Adrenal gland (tissue), 9 donors: ENCODE measurements at regions not wholly inside any gene's neighbourhood (a gene's known extent, or its start where the extent isn't known, plus 50 kb on each side); places are given as distances from the start of the nearest gene placed in this dataset.

Source experiments
- DNase-seq, 7 donors: peaks; one replicate each; pipeline ENCODE4 v3.0.0-alpha.2; 2019 to 2020
- H3K27ac ChIP-seq, 5 donors: fragments of 200-600 bp; sonication (generic) in 4 of 5; 1 replicate in 3 of 5; 2 replicates in 2 of 5; pipeline versions ENCODE4 v1.5.1 to v1.8.0; 2016 to 2020; ENCODE audit warnings: mild to moderate bottlenecking in 1 of 5
- H3K27me3 ChIP-seq: fragments of 200-600 bp; 2 replicates; pipeline ENCODE4 v1.8.0; 2021
- H3K36me3 ChIP-seq, 2 donors: fragments of 200-600 bp; replicated peaks in 1 of 2; 1 replicate in 1 of 2; 2 replicates in 1 of 2; pipeline versions ENCODE4 v1.5.1 to v1.8.0; 2018 to 2022
- H3K4me1 ChIP-seq, 2 donors: fragments of 200-600 bp; replicated peaks in 1 of 2; 1 replicate in 1 of 2; 2 replicates in 1 of 2; pipeline versions ENCODE4 v1.5.1 to v1.8.0; 2018 to 2021
- H3K4me3 ChIP-seq, 4 donors: fragments of 200-600 bp; sonication (generic) in 3 of 4; one replicate each; pipeline ENCODE4 v1.5.1; 2016 to 2018
- H3K9me3 ChIP-seq, 3 donors: fragments of 200-600 bp; sonication (generic) in 1 of 3; replicated peaks in 1 of 3; 1 replicate in 2 of 3; 2 replicates in 1 of 3; pipeline versions ENCODE4 v1.5.1 to v1.8.0; 2016 to 2021
- CTCF ChIP-seq, 6 experiments: fragments of 450-650 bp in 4 of 6; fragments of 200-600 bp in 2 of 6; sonication (generic) in 1 of 6; IDR thresholded peaks; 1 replicate in 5 of 6; 2 replicates in 1 of 6; pipeline versions ENCODE4 v1.5.1 to v1.8.0; 2016 to 2021; ENCODE audit warnings: antibody characterized with exemption in 6 of 6, mild to moderate bottlenecking in 2 of 6, moderate library complexity in 1 of 6
- POLR2A ChIP-seq, 2 donors: fragments of 450-650 bp; IDR thresholded peaks; one replicate each; pipeline ENCODE4 v1.6.1; 2017; ENCODE audit warnings: antibody characterized with exemption in 2 of 2, mild to moderate bottlenecking in 2 of 2, moderate library complexity in 1 of 2
- WGBS, 4 donors: extraction: QIAGEN DNeasy Blood & Tissue Kit in 2 of 4; methylation state at CpG; one replicate each; pipeline versions ENCODE4 v1.1.5 to v1.1.7; 2013 to 2017; 5-methylcytosine and 5-hydroxymethylcytosine counted together
- intact Hi-C, 2 donors: fragments of 100-400 bp; cut with DNase I; formaldehyde crosslinking; loops; one replicate each; pipeline versions ENCODE4 v1.14.1 to v1.15.0; 2022 to 2023
- donor health status: healthy with polysubstance abuse.
- donor health status: Bipolar disorder and iron deficiency.
- donor health status: DM: yes; HTN: yes; CAD: no.
- donor health status: DM: no; HTN: no; CAD: no.
- donor health status: DM: no; HTN: no; CAD: no.

- intact Hi-C loops = loop anchor here in 1 of 2 donors (10.0 kb wide), 2 partner anchors 153 to 193 kb away; no protein-coding TSS in a partner anchor
- Histone ChIP-seq H3K4me3 (no peak overlapping the region), H3K27me3 (no peaks in the 10 kb centered on the region), H3K36me3 (no peaks in the 10 kb centered on the region), H3K9me3 (no peaks in the 10 kb centered on the region), H3K27ac (no peak overlapping the region), H3K4me1 (peaks cover 6 to 13% of the 10 kb centered on the region in 2 donors)
- TF ChIP-seq CTCF (IDR thresholded peaks at IDR 0.05) (no peak), POLR2A (IDR thresholded peaks at IDR 0.05) (no peak)
- 82 to 87% (median 86%) methylated on average over 4 of the region's 4 CpGs for WGBS, 4 donors
- no peak for DNase-seq
Measured at GRCh38 chr3:107428051-107428858, 51.0 kb downstream of the CCDC54 start.

- intact Hi-C loops = loop anchor here (5.0 to 10.0 kb wide), 3 partner anchors 93 to 195 kb away; partner anchors contain the start of gene BBX (in 1 of the 2)
- H3K4me3 ChIP-seq = peak overlapping the region in 3 of 4 donors; percentile 37 to 87 (median 75)
- 4 to 14% (median 7%) methylated on average over 25 to 37 of the region's 37 CpGs for WGBS, 4 donors
- TF ChIP-seq CTCF (IDR thresholded peaks at IDR 0.05) = peak; percentile 87 to 94 (median 88)
- TF ChIP-seq POLR2A (IDR thresholded peaks at IDR 0.05) = peak; percentile 27 to 87
- H3K36me3 ChIP-seq = no peaks in the 10 kb centered on the region
- H3K27me3 ChIP-seq = no peaks in the 10 kb centered on the region
- peak overlapping the region; percentile 57 to 99 (median 93) for H3K27ac ChIP-seq
- no peaks in the 10 kb centered on the region for H3K9me3 ChIP-seq
- DNase-seq = peak; percentile 83 to 89 (median 86)
- peaks cover 6 to 13% of the 10 kb centered on the region in 2 donors for H3K4me1 ChIP-seq
Measured at GRCh38 chr3:107429320-107430181, 52.3 kb downstream of the CCDC54 start.

- intact Hi-C loops = loop anchor here in 1 of 2 donors (5.0 kb wide), 1 partner anchor 92 kb away; the partner anchor contains the start of gene BBX
- Histone ChIP-seq H3K27me3 (no peaks in the 10 kb centered on the region), H3K4me3 (peak overlapping the region in 2 of 4 donors; percentile 75 to 87), H3K9me3 (no peaks in the 10 kb centered on the region), H3K4me1 (peaks cover 6 to 13% of the 10 kb centered on the region in 2 donors), H3K36me3 (no peaks in the 10 kb centered on the region), H3K27ac (peak overlapping the region; percentile 59 to 99 (median 93))
- no peak for TF ChIP-seq CTCF (IDR thresholded peaks at IDR 0.05)
- TF ChIP-seq POLR2A (IDR thresholded peaks at IDR 0.05) = no peak
- DNase-seq = peak in 5 of 7 donors; percentile 6 to 59 (median 24)
- WGBS, 4 donors = 14 to 27% (median 18%) methylated on average over 22 to 23 of the region's 23 CpGs
Measured at GRCh38 chr3:107430214-107430995, 53.2 kb downstream of the CCDC54 start.
